Colonic mucosa (tissue), 4 donors: ENCODE measurements at regions not wholly inside any gene's neighbourhood (a gene's known extent, or its start where the extent isn't known, plus 50 kb on each side); places are given as distances from the start of the nearest gene placed in this dataset.

Experiments
- DNase-seq: peaks from one replicate; pipeline ENCODE4 v3.0.0-alpha.2; 2020
- H3K27ac ChIP-seq: fragments of 200-600 bp; one replicate; pipeline ENCODE4 v1.8.0; 2021
- H3K27me3 ChIP-seq: fragments of 200-600 bp; one replicate; pipeline ENCODE4 v1.8.0; 2021
- H3K36me3 ChIP-seq: fragments of 200-600 bp; one replicate; pipeline ENCODE4 v1.8.0; 2021
- H3K4me1 ChIP-seq: fragments of 200-600 bp; one replicate; pipeline ENCODE4 v1.8.0; 2021; ENCODE audit warnings: mild to moderate bottlenecking
- H3K4me3 ChIP-seq: fragments of 200-600 bp; one replicate; pipeline ENCODE4 v1.8.0; 2021
- H3K9ac ChIP-seq, 2 donors: one replicate each; pipeline ENCODE4 v1.7.0; 2013; ENCODE audit warnings: control low read depth in 2 of 2, low read depth in 2 of 2, low read length in 2 of 2
- H3K9me3 ChIP-seq: fragments of 200-600 bp; one replicate; pipeline ENCODE4 v1.8.0; 2021
- CTCF ChIP-seq: fragments of 200-600 bp; IDR thresholded peaks from one replicate; pipeline ENCODE4 v1.8.0; 2022; ENCODE audit warnings: antibody characterized with exemption, mild to moderate bottlenecking
- intact Hi-C: fragments of 100-400 bp; cut with DNase I; formaldehyde crosslinking; loops from one replicate; pipeline ENCODE4 v1.14.1; 2022
- donor health status: healthy.
- donor health status: DM: no; HTN: no; CAD: no.
- donor health status: DM: no; HTN: no; CAD: no.

- H3K9ac ChIP-seq, result no peak overlapping the region
- H3K27ac ChIP-seq, result no peak overlapping the region
- intact Hi-C loops, result no loop called here
- no peak overlapping the region for H3K4me3 ChIP-seq
- no peak for DNase-seq
- no peaks in the 10 kb centered on the region for H3K4me1 ChIP-seq
- no peaks in the 10 kb centered on the region for H3K27me3 ChIP-seq
- H3K36me3 ChIP-seq, result no peaks in the 10 kb centered on the region
- TF ChIP-seq CTCF, result no peak
- no peaks in the 10 kb centered on the region for H3K9me3 ChIP-seq
These were observed 103.0 kb upstream of the PCGF5 start for GRCh38 chr10:91117505-91117904.

- Histone ChIP-seq H3K27ac (no peak overlapping the region), H3K27me3 (no peaks in the 10 kb centered on the region), H3K9ac (no peak overlapping the region), H3K9me3 (no peaks in the 10 kb centered on the region), H3K4me1 (no peaks in the 10 kb centered on the region), H3K4me3 (no peak overlapping the region), H3K36me3 (no peaks in the 10 kb centered on the region)
- intact Hi-C loops, result no loop called here
- TF ChIP-seq CTCF, result no peak
- no peak for DNase-seq
These were observed 100.1 kb upstream of the PCGF5 start for GRCh38 chr10:91120348-91120747.

GRCh38 chr10:91123261-91123660 is 97.2 kb upstream of the PCGF5 start:
- no peak overlapping the region for H3K4me3 ChIP-seq
- no peaks in the 10 kb centered on the region for H3K36me3 ChIP-seq
- no peaks in the 10 kb centered on the region for H3K9me3 ChIP-seq
- H3K27me3 ChIP-seq, result no peaks in the 10 kb centered on the region
- no peak for TF ChIP-seq CTCF
- DNase-seq, result no peak
- intact Hi-C loops, result no loop called here
- no peak overlapping the region for H3K27ac ChIP-seq
- H3K4me1 ChIP-seq, result no peaks in the 10 kb centered on the region
- no peak overlapping the region for H3K9ac ChIP-seq

GRCh38 chr10:91124016-91124415 is 96.4 kb upstream of the PCGF5 start:
- TF ChIP-seq CTCF, result no peak
- no peaks in the 10 kb centered on the region for H3K4me1 ChIP-seq
- no peaks in the 10 kb centered on the region for H3K27me3 ChIP-seq
- DNase-seq, result no peak
- no peaks in the 10 kb centered on the region for H3K36me3 ChIP-seq
- no peak overlapping the region for H3K4me3 ChIP-seq
- H3K9me3 ChIP-seq, result no peaks in the 10 kb centered on the region
- no peak overlapping the region for H3K27ac ChIP-seq
- no peak overlapping the region for H3K9ac ChIP-seq
- intact Hi-C loops, result no loop called here

- Histone ChIP-seq H3K27ac (no peak overlapping the region), H3K4me1 (no peaks in the 10 kb centered on the region), H3K9me3 (no peaks in the 10 kb centered on the region), H3K27me3 (no peaks in the 10 kb centered on the region), H3K36me3 (no peaks in the 10 kb centered on the region), H3K4me3 (no peak overlapping the region), H3K9ac (no peak overlapping the region)
- DNase-seq, result no peak
- TF ChIP-seq CTCF, result no peak
- intact Hi-C loops, result no loop called here
These were observed 94.0 kb upstream of the PCGF5 start for GRCh38 chr10:91126471-91126870.
